ENCODE measurements at regions not wholly inside any gene's neighbourhood (a gene's known extent, or its start where the extent isn't known, plus 50 kb on each side); places are given as distances from the start of the nearest gene placed in this dataset.

DNA sequence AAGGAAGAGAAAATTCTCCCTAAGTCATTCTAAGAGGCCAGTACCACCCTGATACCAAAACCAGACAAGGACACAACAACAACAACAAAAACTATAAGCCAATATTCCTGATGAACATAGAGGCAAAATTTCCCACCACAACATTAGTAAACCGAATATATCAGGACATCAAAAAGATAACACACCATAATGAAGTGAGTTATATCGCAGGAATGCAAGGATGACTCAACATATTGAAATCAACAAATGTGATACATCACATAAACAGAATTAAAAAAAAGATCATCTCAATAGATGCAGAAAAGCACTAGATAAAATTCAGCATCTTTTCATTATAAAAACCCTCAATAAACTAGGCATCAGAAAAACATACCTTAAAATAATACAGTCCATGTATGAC lies 1844.4 kb upstream of the PCDH10 start:
- TF ChIP-seq, protein P1, sequence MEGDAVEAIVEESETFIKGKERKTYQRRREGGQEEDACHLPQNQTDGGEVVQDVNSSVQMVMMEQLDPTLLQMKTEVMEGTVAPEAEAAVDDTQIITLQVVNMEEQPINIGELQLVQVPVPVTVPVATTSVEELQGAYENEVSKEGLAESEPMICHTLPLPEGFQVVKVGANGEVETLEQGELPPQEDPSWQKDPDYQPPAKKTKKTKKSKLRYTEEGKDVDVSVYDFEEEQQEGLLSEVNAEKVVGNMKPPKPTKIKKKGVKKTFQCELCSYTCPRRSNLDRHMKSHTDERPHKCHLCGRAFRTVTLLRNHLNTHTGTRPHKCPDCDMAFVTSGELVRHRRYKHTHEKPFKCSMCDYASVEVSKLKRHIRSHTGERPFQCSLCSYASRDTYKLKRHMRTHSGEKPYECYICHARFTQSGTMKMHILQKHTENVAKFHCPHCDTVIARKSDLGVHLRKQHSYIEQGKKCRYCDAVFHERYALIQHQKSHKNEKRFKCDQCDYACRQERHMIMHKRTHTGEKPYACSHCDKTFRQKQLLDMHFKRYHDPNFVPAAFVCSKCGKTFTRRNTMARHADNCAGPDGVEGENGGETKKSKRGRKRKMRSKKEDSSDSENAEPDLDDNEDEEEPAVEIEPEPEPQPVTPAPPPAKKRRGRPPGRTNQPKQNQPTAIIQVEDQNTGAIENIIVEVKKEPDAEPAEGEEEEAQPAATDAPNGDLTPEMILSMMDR (IDR thresholded peaks at IDR 0.05): no peak
- TF ChIP-seq POLR2A (IDR thresholded peaks at IDR 0.05) (no peak), POLR2AphosphoS5 (IDR thresholded peaks at IDR 0.05) (no peak)
